Kidney (tissue), 13 donors: ENCODE measurements at regions not wholly inside any gene's neighbourhood (a gene's known extent, or its start where the extent isn't known, plus 50 kb on each side); places are given as distances from the start of the nearest gene placed in this dataset.

Experiments used
- DNase-seq, 5 donors: peaks; one replicate each; pipeline ENCODE4 v3.0.0-alpha.2; 2013 to 2020
- FAIRE-seq: peaks from 2 replicates; lab custom pipeline; 2012; peaks lifted over from hg19 to GRCh38; lab: Jason Lieb, UNC
- H3K27ac ChIP-seq, 2 donors: one replicate each; pipeline ENCODE4 v1.7.0; 2013; ENCODE audit warnings: low read depth in 2 of 2, low read length in 2 of 2, inconsistent platforms in 1 of 2
- H3K27me3 ChIP-seq: one replicate; pipeline ENCODE4 v1.7.1; 2013; ENCODE audit warnings: low read length, inconsistent platforms; ENCODE audit not compliant: control insufficient read depth, insufficient read depth
- H3K36me3 ChIP-seq, 3 donors: one replicate each; pipeline versions ENCODE4 v1.7.0 to v1.7.1; 2013; ENCODE audit warnings: low read length in 3 of 3, control low read depth in 1 of 3, inconsistent platforms in 1 of 3; ENCODE audit not compliant: insufficient read depth in 3 of 3, control insufficient read depth in 2 of 3
- H3K4me1 ChIP-seq, 3 donors: one replicate each; pipeline versions ENCODE4 v1.7.0 to v1.7.1; 2013; ENCODE audit warnings: low read length in 3 of 3, inconsistent platforms in 1 of 3, low read depth in 1 of 3; ENCODE audit not compliant: control insufficient read depth in 2 of 3, insufficient read depth in 2 of 3
- H3K4me3 ChIP-seq, 3 donors: one replicate each; pipeline versions ENCODE4 v1.7.0 to v1.8.1; 2013; ENCODE audit warnings: low read length in 3 of 3, control low read depth in 1 of 3, inconsistent platforms in 1 of 3
- H3K9ac ChIP-seq, 3 donors: one replicate each; pipeline versions ENCODE4 v1.7.0 to v1.7.1; 2013; ENCODE audit warnings: low read length in 3 of 3, control low read depth in 1 of 3, inconsistent platforms in 1 of 3
- H3K9me3 ChIP-seq, 3 donors: one replicate each; pipeline versions ENCODE4 v1.7.0 to v1.7.1; 2013; ENCODE audit warnings: low read length in 3 of 3, control low read depth in 1 of 3, inconsistent platforms in 1 of 3; ENCODE audit not compliant: control insufficient read depth in 2 of 3, insufficient read depth in 1 of 3
- intact Hi-C: fragments of 100-400 bp; cut with DNase I; formaldehyde crosslinking; loops from one replicate; pipeline ENCODE4 v1.11.1; 2022
- TF ChIP-seq, protein P1 (sequence below): IDR thresholded peaks from 3 replicates; pipeline ENCODE4 v1.5.1; 2012; ENCODE audit warnings: mild to moderate bottlenecking, moderate library complexity, borderline replicate concordance; ENCODE audit not compliant: insufficient read depth; ENCODE audit errors: extremely low read depth
- donor health status: control.
- donor health status: control.
- donor health status: control.
- donor health status: control.
- donor health status: control.
- donor health status: DM: yes; HTN: yes; CAD: no.
- donor health status: Normal renal cell carcinoma (clear cell type).

DNA sequence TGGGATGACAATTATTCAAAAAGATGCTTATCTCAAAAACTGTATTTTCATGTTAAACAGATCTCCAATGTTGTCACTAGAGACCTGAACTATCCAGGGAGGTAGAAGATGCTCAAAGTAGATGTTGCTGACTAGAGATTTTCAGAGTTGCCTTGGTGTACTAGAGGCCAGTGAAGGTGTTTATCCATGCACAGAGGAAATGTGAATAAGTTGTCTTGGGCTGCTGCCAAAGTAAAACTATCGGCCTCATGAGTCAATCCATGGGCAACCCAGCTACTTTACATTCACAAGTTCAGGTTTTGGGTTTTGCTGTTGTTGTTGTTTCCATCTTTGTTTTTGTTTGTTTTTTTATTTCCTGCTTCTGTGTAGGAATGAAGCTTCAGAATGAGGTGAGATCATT is 141.1 kb upstream of the RANBP3L start:
- H3K27me3 ChIP-seq = no peaks in the 10 kb centered on the region

DNA sequence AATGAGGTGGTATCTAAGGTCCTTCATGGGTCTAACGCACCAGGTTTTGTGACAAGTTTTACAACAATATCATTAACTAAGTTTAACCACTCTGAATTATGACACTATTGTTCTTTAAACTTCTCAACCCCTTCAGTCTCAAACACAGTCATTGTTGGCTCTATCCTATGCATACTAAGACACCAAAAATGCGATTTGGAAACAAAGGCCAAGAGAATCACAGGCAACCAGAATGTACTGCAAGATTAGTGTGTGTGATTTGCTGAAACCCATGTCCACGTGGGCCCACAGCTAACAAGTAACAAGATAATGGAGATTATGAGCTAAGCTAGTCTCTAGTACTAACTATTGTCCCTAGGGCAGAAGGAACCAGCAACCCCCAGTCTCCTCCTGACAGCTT is 142.2 kb upstream of the RANBP3L start:
- H3K4me3 ChIP-seq = no peak overlapping the region
- no peak overlapping the region for H3K27ac ChIP-seq
- FAIRE-seq = no peak
- DNase-seq = no peak
- H3K27me3 ChIP-seq = no peaks in the 10 kb centered on the region
- intact Hi-C loops = no loop called here
- no peaks in the 10 kb centered on the region for H3K36me3 ChIP-seq
- TF ChIP-seq, protein P1, sequence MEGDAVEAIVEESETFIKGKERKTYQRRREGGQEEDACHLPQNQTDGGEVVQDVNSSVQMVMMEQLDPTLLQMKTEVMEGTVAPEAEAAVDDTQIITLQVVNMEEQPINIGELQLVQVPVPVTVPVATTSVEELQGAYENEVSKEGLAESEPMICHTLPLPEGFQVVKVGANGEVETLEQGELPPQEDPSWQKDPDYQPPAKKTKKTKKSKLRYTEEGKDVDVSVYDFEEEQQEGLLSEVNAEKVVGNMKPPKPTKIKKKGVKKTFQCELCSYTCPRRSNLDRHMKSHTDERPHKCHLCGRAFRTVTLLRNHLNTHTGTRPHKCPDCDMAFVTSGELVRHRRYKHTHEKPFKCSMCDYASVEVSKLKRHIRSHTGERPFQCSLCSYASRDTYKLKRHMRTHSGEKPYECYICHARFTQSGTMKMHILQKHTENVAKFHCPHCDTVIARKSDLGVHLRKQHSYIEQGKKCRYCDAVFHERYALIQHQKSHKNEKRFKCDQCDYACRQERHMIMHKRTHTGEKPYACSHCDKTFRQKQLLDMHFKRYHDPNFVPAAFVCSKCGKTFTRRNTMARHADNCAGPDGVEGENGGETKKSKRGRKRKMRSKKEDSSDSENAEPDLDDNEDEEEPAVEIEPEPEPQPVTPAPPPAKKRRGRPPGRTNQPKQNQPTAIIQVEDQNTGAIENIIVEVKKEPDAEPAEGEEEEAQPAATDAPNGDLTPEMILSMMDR = no peak
- no peak overlapping the region for H3K9ac ChIP-seq
- no peaks in the 10 kb centered on the region for H3K9me3 ChIP-seq
- H3K4me1 ChIP-seq = peaks cover 0 to 4% (median 0%) of the 10 kb centered on the region in 3 donors

More for the DNA sequence above, 141.1 kb upstream of the RANBP3L start:
- TF ChIP-seq, protein P1 = no peak
- H3K4me3 ChIP-seq = no peak overlapping the region
- H3K4me1 ChIP-seq = peaks cover 0 to 4% (median 0%) of the 10 kb centered on the region in 3 donors
- no peaks in the 10 kb centered on the region for H3K36me3 ChIP-seq
- FAIRE-seq (no peak), DNase-seq (no peak)
- H3K9ac ChIP-seq = no peak overlapping the region
- no peaks in the 10 kb centered on the region for H3K9me3 ChIP-seq
- intact Hi-C loops = no loop called here
- H3K27ac ChIP-seq = no peak overlapping the region

DNA sequence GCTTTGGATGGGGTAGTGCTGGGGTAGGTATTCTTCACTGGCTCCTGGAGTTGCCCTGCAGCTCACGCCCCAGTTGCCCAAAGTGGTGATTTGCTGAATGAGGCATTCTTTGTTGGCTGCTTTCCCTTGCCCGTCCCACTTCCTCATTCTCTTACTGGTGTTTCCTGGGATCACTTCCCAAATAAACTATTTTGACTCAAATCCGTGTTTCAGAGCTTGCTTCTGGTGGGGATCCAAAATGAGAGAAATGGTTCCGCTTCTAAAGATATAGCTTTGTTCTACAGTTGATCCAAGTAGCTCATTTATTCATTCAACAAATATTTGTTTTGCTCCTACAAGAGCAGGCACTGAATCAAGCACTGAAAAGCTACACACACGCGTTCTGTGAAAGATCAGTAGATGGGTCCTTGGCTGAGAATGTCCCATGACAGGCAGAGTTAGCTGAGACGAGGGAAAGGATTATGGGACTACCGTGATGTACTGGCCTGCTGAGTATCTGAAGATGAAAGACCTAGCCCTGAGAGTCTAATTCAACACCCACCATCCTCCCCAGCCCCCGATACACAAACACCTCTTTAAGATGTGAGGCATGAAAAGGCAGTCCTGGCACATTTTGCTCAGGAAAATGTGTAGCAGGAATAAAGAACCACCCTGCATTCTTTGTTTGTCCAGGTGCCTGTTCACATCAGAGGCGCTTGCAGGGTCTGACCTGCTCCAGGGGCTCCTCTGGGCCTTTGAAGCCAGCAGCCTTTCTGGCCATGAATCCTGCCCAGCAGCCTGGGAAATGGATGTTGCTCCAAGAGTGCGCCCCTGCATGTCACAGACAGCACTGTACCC is 143.1 kb upstream of the RANBP3L start:
- Histone ChIP-seq H3K27me3 (no peaks in the 10 kb centered on the region), H3K9me3 (no peaks in the 10 kb centered on the region), H3K27ac (no peak overlapping the region), H3K4me1 (peaks cover 0 to 4% (median 0%) of the 10 kb centered on the region in 3 donors), H3K9ac (no peak overlapping the region), H3K36me3 (no peaks in the 10 kb centered on the region), H3K4me3 (no peak overlapping the region)
- no peak for FAIRE-seq
- intact Hi-C loops = no loop called here
- TF ChIP-seq, protein P1 = no peak
- DNase-seq = no peak

DNA sequence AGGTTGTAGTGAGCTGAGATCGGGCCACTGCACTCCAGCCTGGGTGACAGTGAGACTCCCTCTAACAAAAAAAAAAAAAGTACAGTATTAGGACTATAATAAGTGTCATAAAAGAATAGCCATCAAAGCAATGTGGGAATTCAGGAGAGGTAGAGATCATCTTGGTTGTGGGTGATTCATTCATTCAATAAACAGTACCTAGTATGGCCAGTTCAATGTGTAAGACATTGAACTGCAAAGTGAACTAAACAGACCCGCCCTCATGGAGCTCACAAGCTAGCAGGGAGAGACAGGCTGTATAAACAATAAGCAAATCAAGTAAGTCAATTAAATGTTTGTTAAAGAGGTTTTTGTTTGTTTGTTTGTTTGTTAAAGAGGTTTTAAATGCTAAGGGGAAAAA is 146.1 kb upstream of the RANBP3L start:
- TF ChIP-seq, protein P1 = no peak
- Histone ChIP-seq H3K9ac (no peak overlapping the region), H3K27ac (no peak overlapping the region), H3K4me1 (peaks cover 0 to 4% (median 0%) of the 10 kb centered on the region in 3 donors), H3K9me3 (no peaks in the 10 kb centered on the region), H3K36me3 (no peaks in the 10 kb centered on the region), H3K4me3 (no peak overlapping the region), H3K27me3 (no peaks in the 10 kb centered on the region)
- DNase-seq = no peak
- intact Hi-C loops = no loop called here
- no peak for FAIRE-seq
